Omental fat pad (tissue), 3 donors: ENCODE measurements at regions not wholly inside any gene's neighbourhood (a gene's known extent, or its start where the extent isn't known, plus 50 kb on each side); places are given as distances from the start of the nearest gene placed in this dataset.

Experiments used
- ATAC-seq: fragments of 150-250 bp; one replicate; pipeline ENCODE4 v1.9.1; 2016; ENCODE audit warnings: mild to moderate bottlenecking, moderate library complexity; ENCODE audit not compliant: low FRiP score
- DNase-seq: peaks from one replicate; pipeline ENCODE4 v3.0.0-alpha.2; 2019; ENCODE audit warnings: low spot score
- CTCF ChIP-seq, 3 donors: fragments of 450-650 bp; IDR thresholded peaks; one replicate each; pipeline ENCODE4 v1.5.1; 2016 to 2017; ENCODE audit warnings: antibody characterized with exemption in 3 of 3, mild to moderate bottlenecking in 3 of 3, moderate library complexity in 2 of 3

- DNase-seq (no peak), ATAC-seq (no peak)
- TF ChIP-seq CTCF (IDR thresholded peaks at IDR 0.05) = no peak
Observed at GRCh38 chr14:81953419-81953818, 419.8 kb upstream of the SEL1L start.

GRCh38 chr14:81955123-81955522 lies 421.5 kb upstream of the SEL1L start:
- TF ChIP-seq CTCF (IDR thresholded peaks at IDR 0.05) = no peak
- ATAC-seq = no peak
- no peak for DNase-seq

- no peak for TF ChIP-seq CTCF (IDR thresholded peaks at IDR 0.05)
- ATAC-seq (no peak), DNase-seq (no peak)
Observed at GRCh38 chr14:81960781-81961180, 427.1 kb upstream of the SEL1L start.

GRCh38 chr14:81963846-81964245 lies 430.2 kb upstream of the SEL1L start:
- ATAC-seq (no peak), DNase-seq (no peak)
- TF ChIP-seq CTCF (IDR thresholded peaks at IDR 0.05) = no peak

GRCh38 chr14:81970307-81970706 lies 436.7 kb upstream of the SEL1L start:
- ATAC-seq (no peak), DNase-seq (no peak)
- TF ChIP-seq CTCF (IDR thresholded peaks at IDR 0.05) = no peak

GRCh38 chr14:81971911-81972310 lies 438.3 kb upstream of the SEL1L start:
- no peak for TF ChIP-seq CTCF (IDR thresholded peaks at IDR 0.05)
- ATAC-seq = no peak
- DNase-seq = no peak

- DNase-seq (no peak), ATAC-seq (no peak)
- TF ChIP-seq CTCF (IDR thresholded peaks at IDR 0.05) = no peak
Observed at GRCh38 chr14:81972601-81973000, 438.9 kb upstream of the SEL1L start.
